ENCODE measurements at regions not wholly inside any gene's neighbourhood (a gene's known extent, or its start where the extent isn't known, plus 50 kb on each side); places are given as distances from the start of the nearest gene placed in this dataset.

DNA sequence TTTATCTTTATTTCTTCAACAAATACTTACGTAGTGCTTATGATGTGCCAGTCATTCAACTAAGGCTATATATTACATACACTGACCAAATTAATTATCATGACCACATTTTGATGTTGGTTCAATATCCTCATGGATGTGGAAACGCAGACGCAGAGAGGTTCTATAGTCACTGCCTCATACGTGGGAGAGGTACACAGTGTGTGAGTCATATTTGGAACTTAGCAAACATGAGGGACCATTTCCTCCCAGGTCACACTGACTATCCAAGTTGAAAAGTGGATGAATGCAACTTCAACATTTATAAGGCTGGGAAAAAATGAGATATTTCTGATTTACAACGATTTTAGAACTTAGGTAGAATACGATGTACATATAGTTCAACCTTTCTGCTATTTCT, 113.6 kb downstream of the PRLHR start:
- TF ChIP-seq, protein P1, sequence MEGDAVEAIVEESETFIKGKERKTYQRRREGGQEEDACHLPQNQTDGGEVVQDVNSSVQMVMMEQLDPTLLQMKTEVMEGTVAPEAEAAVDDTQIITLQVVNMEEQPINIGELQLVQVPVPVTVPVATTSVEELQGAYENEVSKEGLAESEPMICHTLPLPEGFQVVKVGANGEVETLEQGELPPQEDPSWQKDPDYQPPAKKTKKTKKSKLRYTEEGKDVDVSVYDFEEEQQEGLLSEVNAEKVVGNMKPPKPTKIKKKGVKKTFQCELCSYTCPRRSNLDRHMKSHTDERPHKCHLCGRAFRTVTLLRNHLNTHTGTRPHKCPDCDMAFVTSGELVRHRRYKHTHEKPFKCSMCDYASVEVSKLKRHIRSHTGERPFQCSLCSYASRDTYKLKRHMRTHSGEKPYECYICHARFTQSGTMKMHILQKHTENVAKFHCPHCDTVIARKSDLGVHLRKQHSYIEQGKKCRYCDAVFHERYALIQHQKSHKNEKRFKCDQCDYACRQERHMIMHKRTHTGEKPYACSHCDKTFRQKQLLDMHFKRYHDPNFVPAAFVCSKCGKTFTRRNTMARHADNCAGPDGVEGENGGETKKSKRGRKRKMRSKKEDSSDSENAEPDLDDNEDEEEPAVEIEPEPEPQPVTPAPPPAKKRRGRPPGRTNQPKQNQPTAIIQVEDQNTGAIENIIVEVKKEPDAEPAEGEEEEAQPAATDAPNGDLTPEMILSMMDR (IDR thresholded peaks at IDR 0.05; ENCODE audit: low read depth, low read length, missing input control): no peak
- TF ChIP-seq FOXA1 (IDR thresholded peaks at IDR 0.05): no peak
- no peak for TF ChIP-seq JUND (IDR thresholded peaks at IDR 0.05)
- TF ChIP-seq EGR1 (IDR thresholded peaks at IDR 0.05; ENCODE audit: low read depth in 2 of 2): no peak
- no peak for TF ChIP-seq RXRA (IDR thresholded peaks at IDR 0.05)
- no peak for TF ChIP-seq RAD21 (IDR thresholded peaks at IDR 0.05)
- TF ChIP-seq, protein P2, sequence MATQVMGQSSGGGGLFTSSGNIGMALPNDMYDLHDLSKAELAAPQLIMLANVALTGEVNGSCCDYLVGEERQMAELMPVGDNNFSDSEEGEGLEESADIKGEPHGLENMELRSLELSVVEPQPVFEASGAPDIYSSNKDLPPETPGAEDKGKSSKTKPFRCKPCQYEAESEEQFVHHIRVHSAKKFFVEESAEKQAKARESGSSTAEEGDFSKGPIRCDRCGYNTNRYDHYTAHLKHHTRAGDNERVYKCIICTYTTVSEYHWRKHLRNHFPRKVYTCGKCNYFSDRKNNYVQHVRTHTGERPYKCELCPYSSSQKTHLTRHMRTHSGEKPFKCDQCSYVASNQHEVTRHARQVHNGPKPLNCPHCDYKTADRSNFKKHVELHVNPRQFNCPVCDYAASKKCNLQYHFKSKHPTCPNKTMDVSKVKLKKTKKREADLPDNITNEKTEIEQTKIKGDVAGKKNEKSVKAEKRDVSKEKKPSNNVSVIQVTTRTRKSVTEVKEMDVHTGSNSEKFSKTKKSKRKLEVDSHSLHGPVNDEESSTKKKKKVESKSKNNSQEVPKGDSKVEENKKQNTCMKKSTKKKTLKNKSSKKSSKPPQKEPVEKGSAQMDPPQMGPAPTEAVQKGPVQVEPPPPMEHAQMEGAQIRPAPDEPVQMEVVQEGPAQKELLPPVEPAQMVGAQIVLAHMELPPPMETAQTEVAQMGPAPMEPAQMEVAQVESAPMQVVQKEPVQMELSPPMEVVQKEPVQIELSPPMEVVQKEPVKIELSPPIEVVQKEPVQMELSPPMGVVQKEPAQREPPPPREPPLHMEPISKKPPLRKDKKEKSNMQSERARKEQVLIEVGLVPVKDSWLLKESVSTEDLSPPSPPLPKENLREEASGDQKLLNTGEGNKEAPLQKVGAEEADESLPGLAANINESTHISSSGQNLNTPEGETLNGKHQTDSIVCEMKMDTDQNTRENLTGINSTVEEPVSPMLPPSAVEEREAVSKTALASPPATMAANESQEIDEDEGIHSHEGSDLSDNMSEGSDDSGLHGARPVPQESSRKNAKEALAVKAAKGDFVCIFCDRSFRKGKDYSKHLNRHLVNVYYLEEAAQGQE (IDR thresholded peaks at IDR 0.05): no peak
- TF ChIP-seq, protein P3, sequence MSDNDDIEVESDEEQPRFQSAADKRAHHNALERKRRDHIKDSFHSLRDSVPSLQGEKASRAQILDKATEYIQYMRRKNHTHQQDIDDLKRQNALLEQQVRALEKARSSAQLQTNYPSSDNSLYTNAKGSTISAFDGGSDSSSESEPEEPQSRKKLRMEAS (IDR thresholded peaks at IDR 0.05): no peak
